T-helper 2 cell treated with Interferon-gamma antibody and Interleukin-4, amounts not matched to agents 100 ng/mL and 5 ng/mL, for 36 hours (primary cell): ENCODE measurements at regions not wholly inside any gene's neighbourhood (a gene's known extent, or its start where the extent isn't known, plus 50 kb on each side); places are given as distances from the start of the nearest gene placed in this dataset.
"Not testable (repeated sequence)": the region's sequence is repeated elsewhere in the genome, so short reads cannot be mapped to it uniquely, and the experiment has no call there.

Experiments used
- intact Hi-C: fragments of 100-400 bp; cut with micrococcal nuclease; formaldehyde crosslinking; loops from one replicate; pipeline ENCODE4 v1.15.1; 2023

DNA sequence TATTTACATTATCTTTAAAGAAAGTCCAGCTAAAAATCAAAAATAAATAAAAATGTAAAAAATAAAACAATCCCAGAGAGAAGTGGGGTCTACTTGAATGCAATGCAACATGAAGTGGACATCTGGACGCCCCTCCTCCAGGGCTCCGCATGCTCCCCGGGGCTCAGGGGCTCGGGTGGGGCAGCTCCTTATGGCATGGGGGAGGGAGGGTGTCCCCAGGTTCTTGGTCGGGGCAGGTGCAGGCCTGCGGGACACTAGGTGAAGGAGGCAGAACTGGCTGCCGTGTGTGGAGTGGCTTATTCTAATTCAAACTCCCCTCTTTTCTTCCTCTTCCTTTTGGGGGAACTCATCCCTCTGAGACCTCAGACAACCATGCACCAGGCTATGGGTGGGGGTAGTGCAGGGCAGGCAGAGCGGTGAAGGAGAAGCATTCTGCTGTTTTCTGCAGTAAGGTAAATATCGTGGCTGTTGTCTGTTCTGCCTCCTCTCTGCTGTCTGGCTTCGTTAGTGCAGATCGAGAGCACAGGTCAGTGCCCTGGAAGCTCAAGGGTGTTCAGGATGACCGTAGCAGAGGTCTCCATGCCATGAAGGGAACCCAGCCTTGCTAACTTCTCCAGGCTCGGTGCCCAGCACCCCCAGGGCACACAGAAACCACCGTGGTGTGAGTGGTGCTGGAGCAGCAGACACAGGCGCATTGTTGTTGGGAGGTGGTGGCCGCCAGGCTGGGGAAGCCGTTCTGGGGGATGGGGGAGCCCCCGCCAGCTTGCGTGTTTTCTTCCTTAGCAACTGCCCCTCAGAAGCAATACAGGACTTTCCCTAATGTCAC, 82.6 kb downstream of the TTLL2 start:
- intact Hi-C loops = no loop called here

DNA sequence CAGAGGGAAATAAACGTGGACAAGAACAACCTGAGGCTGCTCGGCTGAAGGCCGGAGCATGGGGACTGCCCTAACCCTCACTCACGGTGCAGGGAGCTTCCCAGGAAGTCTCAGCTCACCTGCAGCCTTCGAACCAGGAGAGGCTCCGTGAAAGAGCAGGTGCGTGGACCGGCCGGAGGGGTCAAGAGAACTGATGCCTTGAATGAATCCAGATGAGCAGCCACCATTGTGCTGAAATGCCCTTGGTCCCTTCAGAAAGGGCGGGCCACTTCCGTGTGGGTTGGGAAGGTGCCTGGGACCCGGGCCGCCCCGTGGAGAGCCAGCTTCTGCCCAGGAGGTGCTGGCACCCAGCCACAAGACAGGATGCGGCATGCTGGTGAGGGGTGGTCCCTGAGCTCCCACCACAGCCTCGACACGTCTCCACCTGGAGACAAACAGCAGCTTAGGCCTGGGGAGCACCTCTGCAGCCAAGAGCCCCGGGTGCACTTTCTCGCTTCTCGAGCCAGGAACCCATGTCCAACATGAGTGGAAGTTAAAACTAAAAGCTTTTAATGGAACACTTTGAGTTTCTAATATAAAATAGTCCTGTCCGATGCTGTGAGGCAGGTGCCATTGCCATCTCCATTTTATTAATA, 83.5 kb downstream of the TTLL2 start:
- intact Hi-C loops = no loop called here

DNA sequence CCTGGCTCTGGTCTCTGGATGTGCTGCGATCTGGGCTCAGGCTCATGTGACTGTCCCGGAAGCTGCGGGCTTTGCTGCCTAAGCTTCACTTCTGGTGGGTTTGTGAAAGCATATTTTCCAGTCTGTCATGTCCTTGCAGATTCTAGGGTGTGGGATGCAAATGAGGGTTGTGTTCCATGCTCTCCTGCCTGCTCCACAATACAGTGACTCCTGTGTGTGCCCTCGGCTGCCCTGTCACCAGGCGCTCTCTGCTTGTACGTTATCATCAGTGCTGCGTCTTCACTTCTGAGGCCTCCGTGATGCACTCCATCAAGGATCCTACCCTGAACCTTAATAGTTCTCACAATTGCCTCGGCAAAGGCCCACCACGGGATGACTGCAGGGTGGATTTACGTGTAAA, 84.2 kb downstream of the TTLL2 start:
- intact Hi-C loops = no loop called here

DNA sequence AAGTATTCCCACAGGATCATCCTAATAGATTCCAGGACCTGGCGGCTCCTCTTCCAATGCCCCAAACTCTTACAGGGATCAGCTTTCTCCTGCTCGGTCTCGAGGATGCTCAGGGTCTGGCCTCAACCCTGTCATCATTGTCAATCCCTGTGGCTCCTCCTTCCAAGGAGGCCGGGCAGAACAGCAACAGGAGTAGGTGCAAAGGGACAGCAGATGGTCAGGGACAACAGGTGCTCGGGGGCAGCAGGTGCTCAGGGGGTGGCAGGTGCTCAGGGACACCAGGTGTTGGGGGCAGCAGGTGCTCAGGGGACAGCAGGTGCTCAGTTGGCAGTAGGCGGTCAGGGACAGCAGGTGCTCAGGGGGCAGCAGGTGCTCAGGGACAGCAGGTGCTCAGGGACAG, 84.8 kb downstream of the TTLL2 start:
- intact Hi-C loops = no loop called here

DNA sequence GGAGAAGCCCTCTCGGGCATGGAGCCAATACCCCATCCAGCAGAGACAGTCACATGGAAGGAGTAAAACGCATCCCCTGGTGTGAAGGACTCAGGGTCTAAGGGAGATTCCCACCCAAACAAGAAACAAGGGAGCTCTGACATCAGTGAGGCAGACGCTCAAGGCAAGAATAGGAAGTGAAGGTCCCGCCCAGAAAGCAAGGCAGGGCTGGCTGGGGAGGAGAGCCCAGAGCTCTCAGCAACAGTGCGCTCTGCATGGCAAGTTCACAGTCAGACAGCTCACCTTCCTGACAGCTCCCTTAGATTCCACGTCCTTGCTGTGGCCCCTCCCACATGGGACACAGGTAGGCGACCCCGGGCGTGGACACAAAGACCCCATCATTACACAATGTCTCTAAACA, 85.6 kb downstream of the TTLL2 start:
- intact Hi-C loops = no loop called here

DNA sequence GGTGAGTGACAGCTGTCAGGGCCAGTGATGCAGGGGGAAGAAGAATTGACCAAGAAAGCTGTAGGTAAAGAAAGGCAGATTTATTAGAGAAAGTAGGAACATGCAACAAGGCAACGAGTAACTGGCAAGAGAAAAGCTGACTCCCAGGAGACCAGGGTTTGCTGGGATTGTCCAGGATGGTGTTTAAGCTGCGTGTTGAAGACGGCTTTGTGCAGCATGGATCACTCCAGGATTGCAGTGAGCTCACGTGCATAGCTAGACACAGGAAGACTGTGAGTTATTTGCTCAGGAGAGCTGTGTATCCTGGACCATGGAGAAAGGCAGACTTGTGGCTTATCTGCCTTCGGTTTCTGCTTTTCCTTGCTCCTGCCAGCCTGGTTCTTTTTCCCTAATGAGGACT, 87.6 kb downstream of the TTLL2 start:
- intact Hi-C loops = no loop called here

DNA sequence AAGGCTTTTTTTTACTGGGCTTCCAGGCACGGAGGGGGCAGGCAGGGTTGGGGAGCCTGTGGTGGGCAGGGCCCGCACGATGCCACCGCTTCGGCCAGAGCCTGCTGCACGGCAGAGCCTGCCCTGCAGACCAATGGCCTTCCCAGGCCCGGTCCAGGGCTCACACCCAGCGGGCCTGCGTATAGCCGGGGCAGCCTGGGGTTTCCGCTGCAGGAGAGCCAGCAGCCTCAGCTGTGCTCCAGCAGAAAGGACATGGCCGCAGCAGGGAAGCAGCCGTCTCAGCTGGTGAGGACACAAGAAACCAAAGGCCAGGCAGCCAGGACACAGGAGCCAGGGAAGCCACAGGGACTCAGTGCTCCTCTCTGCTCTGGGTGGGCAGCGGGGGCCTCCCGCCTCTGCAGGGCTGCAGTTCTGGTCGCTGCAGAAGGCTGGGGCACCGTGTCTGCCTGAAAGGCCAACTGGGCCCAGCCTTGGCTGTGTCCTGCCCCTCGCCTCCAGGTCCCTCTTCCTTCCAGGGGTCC, 90.6 kb downstream of the TTLL2 start:
- intact Hi-C loops = no loop called here

DNA sequence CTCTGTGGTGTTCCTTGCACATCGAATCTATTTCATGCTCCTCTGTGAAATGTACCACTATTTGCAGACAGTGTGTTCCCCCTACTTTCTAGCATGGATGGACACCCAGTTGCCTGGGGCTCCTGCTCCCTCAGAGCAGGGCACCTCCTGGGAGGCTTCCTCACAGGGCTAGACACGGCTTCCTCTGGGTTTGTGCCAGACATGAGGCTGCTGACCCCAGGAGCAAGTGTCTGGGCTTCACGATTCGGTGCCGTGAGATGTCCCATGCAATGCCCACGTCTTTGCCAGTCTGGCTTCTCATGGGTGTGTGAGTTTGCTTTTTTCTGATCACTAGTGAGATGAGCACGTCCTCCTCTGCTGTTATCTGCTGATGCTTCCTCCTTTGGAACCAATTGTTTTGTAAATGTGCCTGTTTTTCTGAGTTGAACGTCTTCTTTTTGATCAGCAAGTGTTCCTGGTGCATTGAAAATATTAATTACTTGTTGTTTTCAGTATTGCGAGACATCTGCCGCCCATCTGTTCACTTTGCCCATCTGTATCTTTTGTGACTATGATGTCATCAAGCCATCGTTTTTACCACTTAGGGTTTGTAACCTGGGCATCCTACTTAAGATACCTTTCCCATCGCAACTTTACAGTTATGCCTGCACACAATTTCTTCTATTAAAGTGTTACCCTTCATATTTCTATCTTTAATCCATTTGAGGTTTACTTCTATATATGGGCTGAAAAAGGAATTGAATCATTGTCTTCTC, 92.0 kb downstream of the TTLL2 start:
- intact Hi-C loops = no loop called here

DNA sequence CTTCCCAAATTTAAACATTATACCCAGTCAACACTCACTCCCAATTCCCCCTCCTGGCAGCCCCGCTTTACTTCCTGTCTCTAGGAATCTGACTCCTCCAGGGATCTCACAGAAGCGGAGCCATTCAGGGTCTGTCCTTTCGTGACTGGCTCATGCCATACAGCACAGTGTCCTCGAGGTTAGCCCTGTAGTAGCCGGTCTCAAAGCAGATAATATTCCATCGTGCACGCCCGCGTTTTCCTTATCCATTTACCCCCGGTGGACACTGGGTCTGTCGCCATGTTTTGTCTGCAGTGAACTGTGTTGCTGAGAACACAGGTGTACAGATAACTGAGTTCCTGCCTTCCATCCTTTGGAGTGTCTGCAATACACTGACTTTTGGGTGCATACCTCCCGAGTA, 95.3 kb downstream of the TTLL2 start:
- intact Hi-C loops = no loop called here

DNA sequence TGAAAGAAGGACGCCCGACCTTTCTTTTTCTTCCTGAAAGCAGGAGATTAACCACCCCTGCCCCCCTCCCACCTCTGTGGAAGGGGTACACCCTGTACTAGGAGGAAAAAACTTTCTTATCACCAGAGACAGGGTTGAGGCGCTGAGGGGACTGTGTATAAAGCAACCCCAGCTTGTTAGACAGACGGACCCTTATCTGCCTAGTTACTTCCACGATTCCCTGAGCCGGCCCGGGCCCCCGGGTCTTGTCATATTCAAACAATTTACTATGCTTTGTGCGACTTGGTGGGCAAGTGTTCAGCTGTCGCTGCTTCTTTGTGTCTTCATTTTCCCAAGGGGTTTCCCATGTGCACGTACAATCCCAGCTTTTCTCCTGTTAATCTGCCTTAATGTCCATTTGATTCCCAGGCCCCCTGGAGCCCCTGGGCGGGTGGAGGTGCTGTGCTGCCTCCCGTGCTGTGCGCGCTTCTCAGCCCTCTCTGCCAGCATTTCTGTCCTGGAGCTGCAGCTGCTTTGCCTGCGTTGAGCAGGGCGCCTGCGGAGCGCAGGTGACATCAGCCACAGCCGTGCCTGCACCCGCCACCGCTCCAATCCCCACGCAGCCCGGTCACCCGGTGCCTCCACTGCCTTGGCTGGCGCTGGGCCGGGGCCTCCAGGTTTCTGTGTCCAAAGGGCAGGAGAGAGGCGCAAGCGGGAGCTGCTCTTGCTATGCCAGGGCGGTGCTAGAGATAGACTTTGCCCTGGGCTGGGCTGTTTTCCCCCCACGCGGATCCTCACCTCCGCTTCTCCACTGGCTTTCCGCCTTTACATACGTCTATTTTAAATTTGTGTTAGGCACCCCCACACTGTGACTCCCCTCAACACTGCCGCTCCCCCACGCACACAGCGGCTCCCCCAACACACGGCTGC, 96.2 kb downstream of the TTLL2 start:
- intact Hi-C loops = no loop called here

DNA sequence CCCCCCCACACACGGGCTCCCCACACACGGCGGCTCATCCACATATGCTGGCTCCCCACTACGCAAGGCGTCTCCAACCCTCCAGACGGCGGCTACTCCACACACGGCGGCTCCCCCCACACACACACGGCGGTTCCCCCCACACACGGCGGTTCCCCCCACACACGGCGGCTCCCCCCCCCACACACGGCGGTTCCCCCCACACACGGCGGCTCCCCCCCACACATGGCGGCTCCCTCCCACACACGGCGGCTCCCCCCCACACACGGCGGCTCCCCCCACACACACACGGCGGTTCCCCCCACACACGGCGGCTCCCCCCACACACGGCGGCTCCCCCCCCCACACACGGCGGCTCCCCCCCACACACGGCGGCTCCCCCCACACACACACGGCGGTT, 97.1 kb downstream of the TTLL2 start:
- intact Hi-C loops = not testable (repeated sequence)

DNA sequence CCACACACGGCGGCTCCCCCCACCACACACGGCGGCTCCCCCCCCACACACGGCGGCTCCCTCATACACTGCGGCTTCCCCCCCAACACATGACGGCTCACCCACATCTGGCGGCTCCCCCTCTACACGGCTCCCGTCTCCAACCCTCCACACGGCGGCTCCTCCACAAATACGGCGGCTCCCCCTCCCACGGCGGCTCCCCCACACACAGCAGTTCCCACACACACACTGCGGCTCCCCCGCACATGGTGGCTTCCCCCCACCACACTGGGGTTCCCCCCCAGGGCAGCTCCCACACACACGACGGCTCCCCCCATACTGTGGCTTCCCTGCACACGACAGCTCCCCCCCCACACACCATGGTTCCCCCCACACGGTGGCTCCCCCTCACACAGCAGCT, 98.0 kb downstream of the TTLL2 start:
- intact Hi-C loops = no loop called here

DNA sequence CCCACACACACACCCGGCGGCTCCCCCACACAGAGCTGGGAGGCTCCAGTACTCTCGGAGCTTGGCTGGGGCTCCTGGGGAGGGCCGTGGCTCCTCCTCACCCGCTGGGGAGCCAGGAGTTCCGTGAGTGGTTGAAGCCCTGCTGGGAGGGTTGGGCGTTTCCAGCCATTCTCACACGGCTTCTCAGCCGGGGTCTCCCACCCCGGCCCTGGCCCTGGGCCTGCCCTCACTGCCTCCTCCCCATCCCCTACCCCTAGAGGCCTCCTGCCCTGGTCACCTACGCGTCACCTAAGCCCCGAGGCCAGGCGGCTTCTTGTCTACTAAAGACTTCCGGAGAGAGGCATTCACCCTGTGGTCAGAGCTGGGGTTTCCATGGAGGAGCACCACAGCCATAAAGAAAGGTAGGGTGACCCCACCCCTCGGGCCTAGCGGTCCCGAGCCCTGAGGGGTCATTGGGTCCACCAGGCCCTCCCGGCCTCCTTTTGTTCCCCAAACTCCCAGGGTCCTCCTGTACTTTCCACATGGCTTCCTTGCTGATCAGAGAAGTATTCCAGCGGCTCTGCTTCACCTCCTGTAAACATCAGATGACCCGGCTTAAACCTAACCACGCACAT, 99.3 kb downstream of the TTLL2 start:
- intact Hi-C loops = no loop called here

DNA sequence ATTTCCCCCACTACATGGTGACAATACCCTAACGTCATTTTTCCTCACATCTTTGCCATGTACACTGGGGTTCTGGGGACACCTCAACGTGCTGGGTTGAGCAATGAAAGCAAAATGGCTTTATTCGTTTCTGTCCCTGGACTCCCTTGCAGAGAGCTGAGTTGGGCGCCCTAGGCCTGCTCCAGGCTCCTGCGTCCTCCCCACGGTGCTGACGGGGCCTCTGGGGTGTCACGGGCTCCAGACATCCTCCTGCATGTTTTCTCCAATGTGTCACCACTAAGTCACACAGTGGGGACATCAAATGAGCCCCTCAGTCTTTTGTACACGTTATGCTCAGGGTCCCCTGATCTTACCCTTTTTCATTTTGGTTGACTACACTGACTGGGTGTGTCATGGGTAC, 99.8 kb downstream of the TTLL2 start:
- intact Hi-C loops = no loop called here

DNA sequence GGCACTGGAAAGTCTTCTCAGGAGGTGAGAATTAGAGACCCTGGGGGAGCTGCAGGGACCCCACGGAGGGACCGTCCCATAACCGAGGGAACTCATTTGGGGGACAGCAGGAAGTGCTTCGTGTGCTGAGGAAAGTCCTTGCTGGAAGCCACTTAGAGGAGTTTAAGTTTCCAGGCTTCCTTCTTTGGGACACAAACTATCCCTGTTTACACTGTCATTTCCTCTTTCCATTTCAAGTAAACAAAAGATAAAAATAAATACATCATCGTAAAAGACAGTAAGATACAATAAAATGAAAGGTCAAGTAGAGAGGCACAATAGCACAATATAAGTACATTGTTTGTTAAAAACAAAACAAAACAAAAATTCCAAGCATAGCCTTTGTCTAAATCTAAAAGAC, 101.2 kb downstream of the TTLL2 start:
- intact Hi-C loops = no loop called here

DNA sequence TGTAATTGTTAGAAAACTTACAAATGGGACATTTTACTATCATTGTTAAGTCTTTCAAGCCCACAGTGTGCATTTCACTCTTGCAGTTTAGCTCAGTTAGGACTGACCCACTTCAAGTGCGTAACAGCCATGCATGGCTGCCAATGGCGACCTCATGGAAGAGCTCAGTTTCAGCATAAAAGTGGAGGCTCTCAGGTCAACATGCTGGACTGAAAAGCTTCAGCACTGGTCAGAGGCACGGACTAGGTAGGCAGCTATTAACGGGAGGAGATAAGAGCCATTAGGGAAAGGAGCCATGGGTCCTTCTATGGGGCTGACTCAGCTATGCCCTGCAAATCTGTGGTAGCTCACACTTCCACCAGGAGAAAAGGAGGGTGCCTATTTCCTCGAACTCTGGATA, 101.8 kb downstream of the TTLL2 start:
- intact Hi-C loops = no loop called here

DNA sequence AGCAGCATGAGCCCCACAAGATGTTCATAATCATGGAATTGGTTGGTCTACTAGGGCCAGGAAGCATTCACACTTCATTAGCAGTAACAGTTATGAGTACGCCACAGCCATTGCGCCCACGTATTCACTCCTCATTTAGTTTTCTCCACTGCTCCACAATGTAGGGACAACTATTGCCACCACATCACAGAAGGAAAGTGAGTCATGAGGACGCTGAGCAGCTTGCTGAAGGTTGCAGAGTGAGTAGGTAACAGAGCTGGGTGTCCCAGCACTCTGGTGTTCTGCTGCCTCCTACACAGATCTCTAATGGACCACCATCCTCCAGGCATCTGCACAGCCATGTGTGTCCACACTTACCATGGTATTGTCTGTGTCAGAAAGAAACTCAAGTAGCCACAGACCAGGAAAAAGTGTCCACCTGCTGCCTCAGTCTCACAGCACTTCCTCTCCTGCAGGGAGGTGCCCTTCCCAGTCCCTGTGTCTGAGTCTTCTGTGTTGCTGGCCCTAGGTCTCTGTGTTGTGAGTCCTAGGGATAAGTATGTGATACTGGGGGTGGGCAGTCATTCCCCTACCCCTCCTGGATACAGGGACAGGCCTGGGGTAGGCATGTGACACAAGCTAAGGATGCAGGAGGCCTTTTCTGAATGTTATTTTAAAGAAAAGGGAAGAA, 103.9 kb downstream of the TTLL2 start:
- intact Hi-C loops = no loop called here

DNA sequence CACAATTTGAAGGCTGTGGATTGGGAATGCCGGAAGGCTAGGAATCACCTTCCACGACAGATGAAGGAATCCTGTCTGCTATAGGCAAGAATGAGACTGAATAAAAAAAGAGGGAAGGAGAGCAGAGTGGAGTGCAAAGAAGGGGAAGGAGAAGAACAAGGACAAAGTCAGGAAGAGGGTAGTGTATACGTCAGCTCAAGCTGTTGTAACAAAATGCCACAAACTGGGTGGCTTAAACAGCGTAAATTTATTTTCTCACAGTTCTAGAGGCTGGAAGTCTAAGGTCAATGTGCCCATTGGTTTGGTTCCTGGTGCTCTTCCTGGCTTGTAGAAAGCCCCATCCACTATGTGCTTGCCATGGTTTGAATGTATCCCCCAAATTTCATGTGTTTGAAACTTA, 104.5 kb downstream of the TTLL2 start:
- intact Hi-C loops = no loop called here

DNA sequence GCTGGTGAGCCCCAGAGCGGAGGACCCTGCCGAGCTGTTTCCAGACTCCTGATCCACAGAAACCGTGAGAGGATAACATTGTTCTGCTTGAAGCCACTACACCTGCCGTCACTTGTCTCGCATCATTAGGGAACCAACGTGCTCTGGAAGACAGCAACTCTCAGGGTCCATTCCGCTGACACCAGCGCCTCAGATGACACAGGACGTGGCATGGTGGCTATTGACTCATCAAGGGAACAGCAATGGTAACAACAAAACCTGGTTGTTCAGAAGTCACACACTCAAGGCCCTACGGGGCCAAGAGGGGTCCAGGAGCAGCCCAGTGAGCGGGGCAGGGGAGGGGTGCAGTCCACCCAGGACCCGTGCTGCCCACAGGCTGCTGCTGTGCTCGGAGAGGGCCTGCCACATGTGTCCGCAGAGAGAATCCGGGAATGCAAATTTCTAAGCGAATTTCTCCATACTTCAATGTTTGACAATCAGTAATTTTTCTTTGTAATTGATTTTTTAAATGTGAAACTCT, 110.4 kb downstream of the TTLL2 start:
- intact Hi-C loops = no loop called here

DNA sequence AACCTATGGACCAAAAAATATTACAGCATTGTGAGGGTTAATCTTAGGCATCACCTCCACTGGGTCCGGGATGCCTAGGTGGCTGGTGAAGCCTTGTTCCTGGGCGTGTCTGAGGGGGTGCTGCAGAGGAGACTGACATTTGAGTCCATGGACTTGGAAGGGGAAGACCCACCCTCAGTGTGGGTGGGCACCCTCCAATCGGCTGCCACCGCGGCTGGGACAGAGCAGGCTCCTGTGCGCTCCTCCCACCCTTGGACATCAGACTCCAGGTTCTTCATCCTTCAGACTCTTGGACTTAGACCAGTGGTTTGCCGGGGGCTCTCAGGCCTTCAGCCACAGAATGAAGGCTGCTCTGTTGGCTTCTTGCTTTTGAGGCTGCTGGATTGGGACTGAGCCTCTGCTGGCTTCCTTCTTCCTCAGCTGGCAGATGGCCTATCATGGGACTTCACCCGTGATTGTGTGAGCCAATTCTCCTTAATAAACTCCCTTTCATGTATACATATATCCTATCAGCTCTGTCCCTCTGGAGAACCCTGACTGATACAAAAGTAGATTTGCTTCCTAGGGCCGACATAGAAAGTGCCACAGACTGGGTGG, 113.1 kb downstream of the TTLL2 start:
- intact Hi-C loops = no loop called here
